GM18858 (cell line): ENCODE measurements at regions not wholly inside any gene's neighbourhood (a gene's known extent, or its start where the extent isn't known, plus 50 kb on each side); places are given as distances from the start of the nearest gene placed in this dataset.
A peak's percentile ranks its signal among the peaks of the same experiment; 100 is the strongest.
"Not testable (repeated sequence)": the region's sequence is repeated elsewhere in the genome, so short reads cannot be mapped to it uniquely, and the experiment has no call there.

ENCODE experiments used
- ATAC-seq: cut with Tn5 transposase; IDR thresholded peaks from one replicate; pipeline ENCODE4 v1.9.1; 2021; ENCODE audit not compliant: unreplicated experiment

DNA sequence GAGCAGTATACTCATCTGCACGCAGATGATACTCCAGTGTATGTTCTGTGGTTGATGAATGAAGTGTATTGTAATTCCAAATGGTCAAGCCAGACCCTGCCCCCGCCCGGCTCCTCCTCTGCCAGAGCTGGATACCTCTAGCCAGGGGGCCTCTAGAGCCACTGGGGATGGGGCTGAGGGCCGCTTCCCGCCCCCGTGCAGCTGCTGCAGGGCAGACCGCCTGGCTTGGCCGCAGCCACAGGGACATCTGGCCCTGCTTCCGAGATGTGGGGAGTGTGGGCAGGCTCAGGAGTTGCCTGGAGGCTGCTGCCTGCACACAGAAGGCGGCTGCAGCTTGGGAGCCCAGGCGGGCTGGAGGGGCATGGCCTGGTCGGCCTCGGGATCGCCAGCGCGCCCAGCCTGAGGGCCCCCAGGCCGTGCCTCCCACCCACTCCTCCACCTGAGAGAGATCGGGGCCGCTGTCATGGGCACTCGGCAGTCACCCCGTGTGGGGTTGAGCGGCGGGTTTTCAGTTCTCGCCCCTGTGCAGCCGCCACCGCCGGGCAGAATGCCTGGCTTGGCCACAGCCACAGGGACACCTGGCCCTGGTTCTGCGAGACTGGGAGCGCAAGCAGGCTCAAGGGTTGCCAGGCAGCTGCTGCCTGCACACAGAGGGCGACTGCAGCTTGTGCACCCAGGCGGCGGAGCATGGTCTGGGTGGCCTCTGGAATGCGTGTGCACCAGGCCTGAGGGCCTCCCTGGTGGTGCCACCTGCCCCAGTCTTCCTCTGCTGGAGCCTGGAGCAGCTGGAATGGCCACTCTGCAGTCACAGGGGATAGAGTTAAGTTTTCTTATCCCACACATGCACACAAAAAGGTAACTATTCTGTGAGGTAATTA, 1643.7 kb downstream of the SPATA31A7 start:
- not testable (repeated sequence) for ATAC-seq

DNA sequence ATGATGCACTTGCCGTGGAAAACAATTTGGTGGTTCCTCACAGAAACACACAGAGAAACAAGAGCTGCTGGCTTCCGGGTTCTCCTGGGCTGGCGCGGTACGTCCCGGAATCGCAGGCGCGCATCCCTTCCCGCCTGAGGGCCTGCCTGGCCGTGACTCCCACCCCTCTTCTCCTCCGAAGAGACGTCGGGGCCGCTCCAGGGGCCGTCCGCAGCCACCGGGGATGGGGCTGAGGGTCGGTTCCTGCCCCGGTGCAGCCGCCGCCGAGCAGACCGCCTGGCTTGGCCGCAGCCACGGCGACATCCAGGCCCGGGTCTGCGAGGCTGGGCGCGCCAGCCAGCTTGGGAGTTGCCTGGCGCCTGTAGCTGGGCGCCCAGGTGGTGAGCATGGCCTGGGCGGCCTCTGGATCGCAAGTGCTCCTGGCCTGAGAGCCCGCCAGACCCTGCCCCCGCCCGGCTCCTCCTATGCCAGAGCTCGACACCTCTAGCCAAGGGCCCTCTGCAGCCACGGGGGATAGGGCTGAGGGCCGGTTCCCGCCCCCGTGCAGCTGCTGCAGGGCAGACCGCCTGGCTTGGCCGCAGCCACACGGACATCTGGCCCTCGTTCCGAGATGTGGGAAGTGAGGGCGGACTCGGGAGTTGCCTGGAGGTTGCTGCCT, 1647.5 kb downstream of the SPATA31A7 start:
- ATAC-seq = not testable (repeated sequence)

DNA sequence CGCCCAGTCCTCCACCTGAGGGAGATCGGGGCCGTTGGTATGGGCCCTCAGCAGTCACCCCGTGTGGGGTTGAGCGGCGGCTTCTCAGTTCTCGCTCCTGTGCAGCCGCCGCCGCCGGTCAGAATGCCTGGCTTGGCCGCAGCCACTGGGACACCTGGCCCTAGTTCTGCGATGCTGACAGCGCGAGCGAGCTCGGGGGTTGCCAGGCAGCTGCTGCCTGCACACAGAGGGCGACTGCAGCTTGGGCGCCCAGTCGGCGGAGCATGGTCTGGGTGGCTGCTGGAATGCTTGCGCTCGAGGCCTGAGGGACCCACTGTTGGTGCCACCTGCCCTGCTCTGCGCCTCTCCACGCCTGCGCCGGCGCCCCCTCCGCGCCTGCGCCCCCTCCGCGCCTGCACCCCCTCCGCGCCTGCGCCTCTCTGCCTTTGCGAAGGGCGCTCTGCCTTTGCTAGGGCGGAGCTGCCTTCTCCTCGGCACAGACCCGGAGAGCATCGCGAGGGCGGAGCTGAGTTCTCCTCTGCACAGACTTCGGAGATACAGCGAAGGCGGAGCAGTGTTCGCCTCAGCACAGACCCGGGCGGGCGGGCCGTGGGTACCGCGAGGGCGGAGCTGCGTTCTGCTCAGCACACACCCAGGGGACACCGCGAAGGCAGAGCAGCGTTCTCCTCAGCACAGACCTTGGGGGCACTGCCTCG, 1648.3 kb downstream of the SPATA31A7 start:
- peak; percentile 100 for ATAC-seq

DNA sequence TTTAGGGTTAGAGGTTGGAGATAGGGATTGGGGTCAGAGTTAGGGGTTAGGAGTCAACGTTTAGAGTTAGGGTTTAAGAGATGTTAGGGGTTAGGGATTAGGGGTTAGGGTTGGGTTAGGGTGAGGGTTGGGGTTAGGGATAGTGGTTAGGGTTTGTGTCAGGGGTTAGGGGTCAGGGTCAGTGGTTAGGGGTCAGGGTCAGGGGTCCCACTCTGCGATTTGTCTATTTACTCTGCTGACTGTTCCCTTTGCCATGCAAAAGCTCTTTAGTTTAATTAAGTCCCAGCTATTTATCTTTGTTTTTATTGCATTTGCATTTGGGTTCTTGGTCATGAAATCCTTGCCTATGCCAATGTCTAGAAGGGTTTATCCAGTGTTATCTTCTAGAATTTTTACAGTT, 1649.3 kb downstream of the SPATA31A7 start:
- ATAC-seq = not testable (repeated sequence)

DNA sequence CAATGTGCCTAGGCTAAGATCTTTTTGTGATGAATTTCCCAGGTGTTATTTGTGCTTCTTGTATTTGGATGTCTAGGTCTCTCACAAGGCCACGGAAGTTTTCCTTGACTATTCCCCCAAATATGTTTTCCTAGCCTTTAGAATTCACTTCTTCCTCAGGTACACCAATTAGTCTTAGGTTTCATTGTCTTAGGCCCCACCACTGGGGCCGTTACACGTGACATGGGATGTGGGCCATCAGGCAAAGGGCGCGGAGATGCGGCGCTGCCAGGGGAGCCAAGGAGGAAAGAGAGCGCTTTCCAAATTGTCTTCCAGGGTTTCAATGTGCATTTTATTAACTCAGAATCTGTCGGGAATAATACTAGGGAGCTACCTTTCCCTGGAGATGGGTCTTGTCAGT, 1653.3 kb downstream of the SPATA31A7 start:
- not testable (repeated sequence) for ATAC-seq

DNA sequence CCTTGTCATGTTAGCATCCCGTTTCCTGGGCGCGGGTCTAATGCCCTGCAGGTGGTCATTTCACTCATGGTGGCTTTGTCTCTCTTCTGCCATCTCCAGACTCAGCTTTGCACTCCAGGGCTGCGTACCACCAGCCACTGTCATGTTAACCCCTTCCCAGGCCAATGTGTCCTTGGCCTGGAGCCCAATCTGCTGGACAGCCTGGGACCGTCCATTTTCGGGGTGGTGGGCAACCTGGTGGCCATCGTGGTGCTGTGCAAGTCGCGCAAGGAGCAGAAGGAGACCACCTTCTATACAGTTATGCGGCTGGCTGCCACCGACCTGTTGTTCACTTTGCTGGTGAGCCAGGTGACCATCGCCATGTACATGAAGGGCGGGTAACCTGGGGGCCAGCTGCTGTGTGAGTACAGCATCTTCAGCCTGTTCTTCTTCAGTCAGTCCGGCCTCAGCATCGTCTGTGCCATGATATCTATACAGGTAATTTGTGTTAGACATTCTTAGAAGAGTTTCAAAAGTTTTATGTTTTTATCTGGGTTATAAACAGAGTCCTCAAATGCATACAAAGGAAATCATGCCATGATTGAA, 1654.0 kb downstream of the SPATA31A7 start:
- ATAC-seq = not testable (repeated sequence)

DNA sequence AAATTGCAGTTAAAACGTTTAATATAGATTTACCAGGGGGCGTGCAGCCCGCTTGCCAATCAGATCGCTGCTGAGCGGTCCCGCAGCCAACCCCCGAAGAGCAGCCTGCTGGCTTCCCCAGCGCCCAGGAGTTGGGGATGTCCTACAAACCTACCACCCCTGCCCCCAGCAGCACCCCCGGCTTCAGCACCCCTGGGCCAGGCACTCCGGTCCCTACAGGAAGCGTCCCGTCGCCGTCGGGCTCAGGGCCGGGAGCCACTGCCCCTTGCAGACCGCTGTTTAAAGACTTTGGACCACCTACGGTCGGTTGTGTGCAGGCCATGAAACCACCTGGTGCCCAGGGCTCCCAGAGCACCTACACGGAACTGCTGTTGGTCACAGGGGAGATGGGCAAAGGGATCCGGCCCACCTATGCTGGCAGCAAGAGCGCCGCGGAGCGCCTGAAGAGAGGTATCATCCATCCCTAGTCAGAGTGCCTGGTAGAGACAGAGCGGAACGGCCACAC, 1654.9 kb downstream of the SPATA31A7 start:
- not testable (repeated sequence) for ATAC-seq

DNA sequence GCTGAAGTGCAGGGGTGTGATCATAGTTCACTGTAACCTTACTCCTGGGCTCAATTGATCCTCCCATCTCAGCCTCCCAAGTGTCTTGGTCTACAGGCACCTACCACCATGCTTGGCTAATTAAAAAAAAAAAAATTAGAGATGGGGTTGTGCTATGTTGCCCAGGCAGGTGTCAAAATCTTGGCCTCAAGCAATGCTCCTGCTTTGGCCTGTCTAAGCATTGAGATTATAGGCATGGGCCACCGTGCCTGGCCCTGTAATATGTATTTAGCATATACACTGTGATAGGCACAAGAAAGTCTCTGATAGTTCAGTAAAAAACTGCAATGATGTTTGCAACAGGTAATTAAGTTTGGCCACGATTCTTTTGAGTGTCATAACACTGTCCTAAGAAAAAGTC, 1658.4 kb downstream of the SPATA31A7 start:
- ATAC-seq = not testable (repeated sequence)

DNA sequence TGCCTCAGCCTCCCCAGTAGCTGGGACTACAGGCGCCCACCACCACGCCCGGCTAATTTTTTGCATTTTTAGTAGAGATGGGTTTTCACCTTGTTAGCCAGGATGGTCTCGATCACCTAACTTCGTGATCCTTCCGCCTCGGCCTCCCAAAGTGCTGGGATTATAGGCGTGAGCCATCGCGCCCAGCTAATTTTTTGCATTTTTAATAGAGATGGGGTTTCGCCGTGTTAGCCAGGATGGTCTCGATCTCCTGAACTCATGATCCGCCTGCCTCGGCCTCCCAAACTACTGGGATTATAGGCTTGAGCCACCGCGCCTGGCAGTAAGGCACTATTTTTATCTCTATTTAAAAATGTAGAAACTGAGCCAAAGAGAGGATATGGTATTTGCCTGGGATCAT, 1660.2 kb downstream of the SPATA31A7 start:
- not testable (repeated sequence) for ATAC-seq

DNA sequence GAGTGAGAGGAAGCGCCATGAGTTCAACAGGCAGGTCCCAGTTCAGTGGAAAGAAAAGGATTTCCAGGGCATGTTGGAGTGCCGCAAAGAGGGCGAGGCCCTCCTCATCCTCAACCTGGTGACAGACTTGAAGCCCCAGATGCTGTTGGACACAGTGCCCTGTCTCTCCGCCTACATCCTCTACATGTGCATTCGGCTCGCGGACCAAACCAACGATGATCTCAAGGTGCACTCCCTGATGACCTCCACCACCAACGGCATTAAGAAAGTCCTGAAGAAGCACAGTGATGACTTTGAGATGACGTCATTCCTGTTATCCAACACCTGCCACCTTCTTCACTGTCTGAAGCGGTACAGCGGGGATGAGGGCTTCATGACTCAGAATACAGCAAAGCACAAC, 1667.4 kb downstream of the SPATA31A7 start:
- not testable (repeated sequence) for ATAC-seq

DNA sequence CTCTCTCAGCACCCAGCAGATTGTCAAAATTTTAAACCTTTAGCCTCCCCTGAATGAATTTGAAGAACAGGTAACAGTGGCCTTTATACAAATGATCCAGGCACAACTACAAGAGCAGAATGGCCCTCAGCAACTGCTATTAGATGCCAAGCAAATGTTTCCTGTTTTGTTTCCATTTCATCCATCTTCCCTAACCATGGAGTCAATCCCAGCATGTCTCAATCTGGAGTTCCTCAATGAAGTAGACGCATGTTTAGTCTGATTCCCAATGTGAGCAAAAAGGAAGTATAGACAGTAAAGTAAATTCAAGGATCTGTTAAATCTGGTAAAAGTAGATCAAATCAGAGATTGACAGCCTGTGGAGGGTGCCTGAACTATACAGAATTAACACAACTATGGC, 1668.4 kb downstream of the SPATA31A7 start:
- not testable (repeated sequence) for ATAC-seq

DNA sequence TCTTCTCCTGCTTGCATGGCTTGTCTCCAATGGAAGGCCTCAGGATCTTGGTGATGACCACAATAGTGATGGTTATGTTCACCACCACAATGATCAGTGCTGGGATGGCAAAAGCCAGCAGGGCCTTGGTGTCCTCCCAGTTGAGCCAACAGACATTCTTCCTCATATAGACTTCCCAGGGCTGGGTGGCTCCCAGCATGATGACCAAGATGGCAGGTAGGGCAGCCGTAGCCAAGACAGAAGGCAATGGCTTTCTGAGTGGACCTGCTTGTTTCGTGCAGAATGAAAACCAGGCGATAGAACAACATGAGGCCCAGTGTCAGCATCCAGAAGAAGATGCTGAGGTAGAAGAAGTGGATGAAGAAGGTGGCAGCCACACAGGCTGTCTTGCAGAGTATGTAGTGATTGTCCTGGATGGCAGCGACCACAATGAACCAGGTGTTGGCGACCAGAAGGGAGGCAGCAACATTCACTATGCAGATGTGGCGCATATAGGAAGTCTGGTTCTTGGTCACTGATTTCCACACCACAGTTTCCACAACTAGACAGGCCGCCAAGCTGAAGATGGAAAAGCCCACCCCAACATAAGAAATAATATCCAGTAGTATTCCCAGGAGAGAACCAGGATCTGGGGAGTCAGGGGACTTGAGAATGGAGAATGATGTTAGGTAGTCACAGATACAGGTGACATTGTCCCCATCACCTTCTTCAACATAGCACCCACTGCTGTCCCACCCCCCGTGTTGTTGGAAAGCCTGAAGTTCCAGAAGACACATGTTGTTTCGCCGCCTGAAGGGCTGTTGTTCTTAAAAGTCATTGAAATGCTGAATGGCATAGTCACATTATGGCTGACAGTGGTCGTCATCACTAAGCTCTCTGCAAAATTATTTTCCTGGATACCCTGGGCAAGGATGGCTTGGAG, 1671.4 kb downstream of the SPATA31A7 start:
- not testable (repeated sequence) for ATAC-seq

DNA sequence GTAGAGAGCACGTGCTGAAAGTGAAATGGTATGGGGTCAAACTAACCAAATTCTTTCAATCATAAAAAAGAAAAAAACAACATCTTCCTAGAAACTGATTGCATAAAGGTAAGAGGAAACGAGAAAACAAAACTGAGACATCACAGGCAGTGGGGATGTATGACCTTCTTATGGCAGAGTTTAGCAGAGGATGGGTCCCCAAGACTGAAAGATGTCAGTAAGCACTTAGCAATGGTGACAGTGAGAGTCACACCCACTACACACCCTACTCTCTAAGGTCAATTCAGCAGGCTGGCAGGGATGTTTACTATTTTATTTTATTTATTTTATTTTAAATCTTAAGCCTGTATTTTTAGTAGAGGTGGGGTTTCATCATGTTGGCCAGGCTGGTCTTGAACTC, 1672.3 kb downstream of the SPATA31A7 start:
- ATAC-seq = not testable (repeated sequence)

DNA sequence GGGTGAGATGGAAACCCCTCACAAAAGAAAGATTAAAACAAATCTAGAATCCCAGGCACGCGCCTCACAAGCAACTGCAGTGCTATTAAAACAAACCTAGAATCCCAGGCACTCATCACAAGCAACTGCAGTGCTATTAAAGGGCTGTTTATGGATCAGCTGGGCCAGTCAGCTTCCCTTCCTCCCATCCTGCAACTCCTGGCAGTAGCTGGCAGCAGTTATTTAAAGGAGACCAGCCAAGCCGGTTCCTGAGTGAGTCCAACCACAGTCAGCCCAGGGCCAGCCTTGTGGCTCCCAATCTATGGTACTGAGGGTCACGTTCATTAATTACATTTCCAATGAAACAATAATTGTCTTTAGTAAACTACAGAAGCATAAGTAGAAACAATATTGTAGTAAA, 1673.5 kb downstream of the SPATA31A7 start:
- not testable (repeated sequence) for ATAC-seq

DNA sequence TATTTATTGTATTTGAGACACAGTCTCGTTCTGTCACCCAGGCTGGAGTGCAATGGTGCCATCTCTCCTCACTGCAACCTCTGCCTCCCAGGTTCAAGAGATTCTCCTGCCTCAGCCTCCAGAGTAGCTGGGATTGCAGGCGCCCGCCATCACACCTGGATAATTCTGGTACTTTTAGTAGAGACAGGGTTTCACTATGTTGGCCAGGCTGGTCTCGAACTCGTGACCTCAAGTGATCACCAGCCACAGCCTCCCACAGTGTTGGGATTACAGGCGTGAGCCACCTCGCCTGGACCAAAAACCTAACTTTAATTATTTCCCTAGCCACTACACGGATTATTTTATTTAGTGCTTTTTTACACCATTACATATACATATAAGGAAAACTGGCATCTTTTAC, 1674.0 kb downstream of the SPATA31A7 start:
- not testable (repeated sequence) for ATAC-seq

DNA sequence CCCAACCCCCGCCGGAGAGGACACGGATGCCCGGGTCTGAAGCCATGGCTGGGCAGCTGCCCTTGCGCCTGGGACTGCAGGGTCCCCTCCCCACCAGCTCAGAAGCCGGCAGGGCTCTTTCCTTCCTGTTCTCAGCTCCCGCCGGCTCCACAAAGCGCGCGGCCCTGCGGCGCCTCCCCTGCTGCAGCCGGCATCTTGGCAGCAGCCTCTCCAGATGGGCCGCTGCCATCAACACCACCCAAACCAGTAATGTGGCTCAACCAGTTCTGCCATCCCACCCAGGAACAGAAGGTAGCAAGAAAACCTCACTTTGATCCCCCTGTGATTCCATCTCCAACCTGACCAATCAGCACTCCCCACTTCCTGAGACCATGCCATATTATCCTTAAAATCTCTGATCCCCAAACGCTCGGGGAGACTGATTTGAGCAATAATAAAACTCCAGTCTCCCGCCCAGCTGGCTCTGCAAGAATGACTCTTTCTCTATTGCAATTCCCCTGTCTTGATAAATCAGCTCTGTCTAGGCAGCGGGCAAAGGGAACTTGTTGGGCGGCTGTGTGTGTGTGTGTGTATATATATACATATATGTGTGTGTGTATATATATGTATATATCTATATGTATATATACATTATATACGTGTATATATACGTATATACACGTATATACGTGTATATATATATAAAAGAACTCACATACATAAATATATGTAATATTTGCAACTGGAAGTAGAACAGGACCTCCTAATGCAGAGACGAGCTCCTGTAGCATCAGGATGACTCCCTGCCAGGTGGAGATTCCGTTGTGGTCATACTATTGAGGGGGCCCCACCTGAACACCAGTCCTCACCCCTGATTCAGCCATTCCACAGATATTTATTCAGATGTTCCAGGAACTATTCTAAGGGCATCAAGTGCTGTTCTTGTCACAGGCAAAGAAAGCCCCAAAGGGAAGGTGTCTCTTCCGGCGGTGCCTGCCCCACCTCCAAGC, 1674.9 kb downstream of the SPATA31A7 start:
- ATAC-seq = not testable (repeated sequence)

DNA sequence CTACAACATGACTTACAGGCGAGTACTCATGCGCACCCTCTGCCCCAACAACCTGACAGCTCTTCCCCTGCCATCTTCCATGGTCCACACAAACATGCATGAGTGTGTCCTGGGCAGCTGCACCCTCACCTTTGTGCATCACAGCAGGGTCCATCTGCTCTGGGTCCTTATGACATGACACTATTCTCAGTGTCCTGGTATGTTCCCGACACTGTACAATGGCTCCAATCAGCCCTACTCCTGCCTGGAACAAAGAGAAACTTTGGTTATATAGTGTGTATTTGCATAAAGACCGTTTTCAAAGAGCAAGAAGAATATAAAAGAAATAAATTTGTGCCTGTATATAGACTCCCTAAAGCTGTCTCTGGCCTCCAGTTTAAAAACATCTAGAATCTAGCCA, 1679.2 kb downstream of the SPATA31A7 start:
- not testable (repeated sequence) for ATAC-seq

DNA sequence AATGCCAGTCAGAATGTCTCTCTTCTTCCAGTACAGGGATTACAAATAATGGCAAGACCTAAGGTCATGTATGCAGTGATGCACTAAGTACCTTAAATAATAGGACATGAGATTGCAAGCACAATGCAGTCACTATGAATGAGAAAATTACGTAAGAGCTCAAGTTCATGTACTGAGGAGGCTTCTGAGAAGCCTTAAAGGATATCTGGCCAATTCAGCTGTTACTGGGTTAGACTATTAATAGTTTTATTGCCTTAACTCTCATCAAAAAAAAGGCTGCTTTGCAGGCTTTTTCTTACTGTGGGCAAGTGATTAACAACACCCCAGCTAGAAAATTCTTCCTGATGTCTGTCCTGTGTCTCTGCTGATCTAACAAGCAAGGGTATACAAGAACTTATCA, 1681.9 kb downstream of the SPATA31A7 start:
- ATAC-seq = not testable (repeated sequence)

DNA sequence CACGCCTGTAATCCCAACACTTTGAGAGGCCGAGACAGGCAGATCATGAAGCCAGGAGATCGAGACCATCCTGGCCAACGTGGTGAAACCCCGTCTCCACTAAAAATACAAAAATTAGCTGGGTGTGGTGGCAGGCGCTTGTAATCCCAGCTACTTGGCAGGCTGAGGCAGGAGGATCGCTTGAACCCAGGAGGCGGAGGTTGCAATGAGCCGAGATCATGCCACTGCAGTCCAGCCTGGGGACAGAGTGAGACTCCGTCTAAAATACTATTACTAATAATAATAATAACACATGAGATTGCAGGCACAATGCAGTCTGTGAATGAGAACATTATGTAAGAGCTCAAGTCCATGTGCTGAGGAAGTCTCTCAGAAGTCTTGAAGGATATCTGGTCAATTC, 1684.4 kb downstream of the SPATA31A7 start:
- not testable (repeated sequence) for ATAC-seq
